NCI-H128 (cell line): ENCODE measurements at regions not wholly inside any gene's neighbourhood (a gene's known extent, or its start where the extent isn't known, plus 50 kb on each side); places are given as distances from the start of the nearest gene placed in this dataset.
"Not testable (repeated sequence)": the region's sequence is repeated elsewhere in the genome, so short reads cannot be mapped to it uniquely, and the experiment has no call there.

Source experiments
- DNase-seq: peaks from one replicate; lab custom pipeline; 2025; ENCODE audit not compliant: unreplicated experiment; lab: John Stamatoyannopoulos, UW

DNA sequence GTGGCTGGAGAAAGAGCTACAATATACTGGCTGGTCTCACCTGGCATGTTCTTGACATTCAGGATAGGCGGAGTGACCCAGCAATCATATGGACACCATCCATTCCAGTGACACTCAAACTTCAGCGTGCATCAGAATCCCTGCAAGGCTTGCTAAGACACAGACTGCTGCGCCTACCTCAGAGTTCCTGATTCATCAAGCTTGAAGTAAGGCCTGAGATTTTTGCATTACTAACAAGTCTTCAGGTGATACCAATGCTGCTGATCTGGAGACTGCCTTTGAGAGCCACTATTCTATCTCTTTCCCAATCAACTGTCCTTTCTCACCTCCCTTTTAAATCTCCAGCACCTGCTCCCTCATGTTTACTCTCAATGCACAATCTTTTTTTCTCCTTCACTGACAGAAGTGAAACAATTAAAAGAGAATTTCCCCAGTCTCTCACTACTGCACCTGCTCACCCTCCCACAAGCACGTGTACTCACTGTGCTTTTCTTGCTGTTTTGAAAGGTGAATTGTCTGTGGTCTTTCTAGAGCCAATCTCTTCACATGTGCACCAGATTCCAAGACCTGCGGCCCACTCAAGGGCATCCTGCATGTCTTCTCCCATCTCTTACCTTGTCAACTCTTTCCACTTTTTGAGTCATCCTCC, 519.2 kb downstream of the TTLL7 start:
- DNase-seq: not testable (repeated sequence)

DNA sequence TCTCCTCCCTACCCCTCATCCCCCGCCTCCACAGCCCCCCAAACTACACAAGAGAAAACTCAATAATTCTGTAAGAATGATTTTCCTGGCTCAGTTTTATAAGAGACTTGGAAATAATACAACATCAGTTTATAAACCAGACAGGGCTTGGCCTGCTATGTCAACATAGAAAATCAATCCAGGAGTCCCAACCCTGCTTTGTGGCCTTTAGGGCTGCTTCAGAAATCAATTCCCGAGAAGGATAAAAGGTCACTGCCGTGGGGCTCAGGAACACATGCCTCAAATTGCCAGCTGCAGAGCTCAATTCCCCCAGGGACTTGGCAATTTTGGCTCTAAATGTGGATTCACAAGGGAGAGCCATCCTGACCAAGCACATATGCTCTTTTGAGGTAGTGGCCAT, 520.8 kb downstream of the TTLL7 start:
- not testable (repeated sequence) for DNase-seq

DNA sequence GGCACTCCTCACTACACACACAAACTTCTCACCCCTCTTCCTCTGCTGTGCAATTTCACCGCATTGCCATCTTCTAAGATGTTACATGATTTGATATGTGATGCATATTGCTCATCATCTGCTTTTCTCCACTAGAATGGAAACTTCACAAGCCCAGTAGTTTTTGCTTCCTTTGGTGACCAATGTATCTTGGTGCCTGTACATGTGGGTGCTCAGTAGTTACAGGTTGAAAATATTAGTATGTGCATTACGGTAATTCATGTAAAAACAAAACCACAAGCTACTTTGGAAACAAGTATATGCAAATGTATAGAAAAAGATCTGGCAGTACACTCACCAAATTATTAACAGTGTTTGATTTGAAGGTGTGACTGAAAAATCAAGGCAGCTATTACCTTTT, 522.4 kb downstream of the TTLL7 start:
- not testable (repeated sequence) for DNase-seq

DNA sequence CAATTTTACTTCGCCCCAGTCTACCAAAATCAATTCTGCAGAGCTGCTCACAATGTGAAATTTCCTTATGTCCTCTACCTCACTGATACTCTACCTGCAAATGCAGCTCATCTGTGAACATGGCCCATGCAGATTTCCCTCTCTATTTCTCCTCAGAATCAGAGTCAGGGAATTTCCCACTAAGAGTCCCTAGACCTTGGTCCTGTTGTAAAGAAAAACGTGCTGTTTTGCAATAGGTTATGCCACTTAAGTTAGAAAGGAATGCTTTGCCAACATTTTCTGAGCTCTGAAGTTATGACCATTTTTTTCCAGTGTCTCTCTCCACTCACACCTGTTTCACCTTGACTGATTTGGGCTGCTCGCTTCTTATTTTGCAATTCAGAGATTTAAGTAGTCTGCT, 524.0 kb downstream of the TTLL7 start:
- not testable (repeated sequence) for DNase-seq

DNA sequence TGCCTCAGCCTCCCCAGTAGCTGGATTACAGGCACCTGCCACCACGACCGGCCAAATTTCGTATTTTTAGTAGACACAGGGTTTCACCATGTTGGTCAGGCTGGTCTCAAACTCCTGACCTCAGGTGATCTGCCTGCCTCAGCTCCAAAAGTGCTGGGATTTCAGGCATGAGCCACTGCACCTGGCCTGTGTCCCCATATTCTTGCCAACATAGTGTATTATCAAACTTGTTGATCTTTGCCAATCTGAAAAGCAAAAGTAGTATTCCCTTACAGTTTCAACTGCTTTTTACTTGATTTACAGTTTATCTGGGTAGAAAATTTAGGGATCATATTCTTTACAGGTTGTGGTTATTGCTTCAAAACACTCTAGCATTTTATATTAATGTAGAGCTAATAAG, 524.9 kb downstream of the TTLL7 start:
- not testable (repeated sequence) for DNase-seq

DNA sequence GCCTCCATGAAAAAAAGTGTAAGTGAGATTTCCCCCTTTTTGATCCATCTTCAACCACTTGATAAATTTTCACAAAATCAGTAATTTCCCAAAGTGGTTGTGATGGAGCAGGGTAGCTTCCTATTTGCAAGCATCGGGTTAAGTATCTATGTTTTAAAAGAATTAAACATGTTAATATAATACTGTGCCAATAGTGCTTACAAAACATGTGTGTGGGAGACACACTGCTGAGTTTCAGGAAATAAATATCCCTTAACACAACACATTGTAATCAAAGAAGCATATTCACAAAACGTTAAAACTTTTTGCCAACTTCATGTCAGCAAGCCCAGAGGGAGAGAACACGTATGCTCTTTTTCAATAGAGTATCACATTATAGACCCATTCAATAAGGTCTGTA, 526.9 kb downstream of the TTLL7 start:
- not testable (repeated sequence) for DNase-seq

DNA sequence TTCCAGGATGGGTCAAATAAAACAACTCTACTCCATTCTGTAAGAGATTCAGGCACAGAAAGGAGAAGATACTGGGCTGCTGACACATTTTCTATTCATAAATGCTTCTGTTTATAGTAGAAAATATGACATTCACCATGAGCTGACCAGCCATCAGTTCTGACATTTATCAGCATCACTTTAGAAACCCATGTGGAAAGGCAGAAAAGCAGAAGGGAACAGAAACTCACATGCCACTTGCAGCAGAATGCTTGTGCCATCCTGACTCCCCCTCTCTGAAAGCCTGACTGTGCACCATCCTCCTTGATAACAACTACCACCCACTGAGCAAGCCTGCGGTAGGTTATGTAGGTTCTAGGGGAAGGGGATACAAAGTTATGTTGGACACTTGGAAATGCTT, 527.7 kb downstream of the TTLL7 start:
- DNase-seq: not testable (repeated sequence)

DNA sequence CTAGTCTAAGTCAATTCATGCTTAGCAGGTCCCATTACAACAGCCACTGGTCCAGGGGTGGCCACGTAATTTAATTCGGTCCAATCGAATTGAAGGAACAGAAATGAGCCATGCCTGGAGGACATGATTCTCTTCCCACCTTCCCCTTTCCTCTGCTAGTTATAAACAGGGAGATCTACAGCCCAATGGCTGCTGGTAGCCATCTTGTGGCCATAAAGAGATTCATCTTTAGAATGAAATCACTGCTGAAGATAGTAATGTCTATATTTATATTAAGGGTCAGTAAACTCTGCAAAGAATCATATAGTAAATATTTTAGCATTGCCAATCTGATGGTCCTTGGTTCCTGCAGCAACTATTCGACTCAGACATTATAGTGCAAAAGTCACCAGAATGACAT, 530.6 kb downstream of the TTLL7 start:
- DNase-seq: not testable (repeated sequence)

DNA sequence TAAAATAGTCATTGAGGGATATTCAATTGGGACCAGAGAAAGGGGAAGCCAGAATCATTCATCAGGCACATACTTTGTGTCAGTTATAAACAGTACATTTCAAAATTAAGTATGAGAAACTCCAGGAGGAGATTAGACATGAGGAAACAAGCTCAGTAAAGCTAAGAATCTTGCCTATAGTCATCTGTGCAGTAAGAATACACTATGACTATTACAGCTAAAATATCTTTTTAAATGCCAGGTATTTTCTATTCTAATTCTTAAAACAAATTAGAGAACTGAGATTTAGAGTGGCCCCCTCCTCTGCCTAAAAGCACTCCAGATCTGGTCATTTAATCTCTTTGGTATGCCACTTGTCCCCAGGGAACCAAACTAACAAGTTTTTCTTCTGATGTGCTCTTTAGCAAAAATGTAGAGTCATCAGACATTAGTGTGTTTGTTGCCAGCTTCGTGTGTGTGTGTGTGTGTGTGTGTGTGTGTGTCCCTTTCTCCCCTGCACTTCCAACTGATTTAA, 541.1 kb downstream of the TTLL7 start:
- not testable (repeated sequence) for DNase-seq

DNA sequence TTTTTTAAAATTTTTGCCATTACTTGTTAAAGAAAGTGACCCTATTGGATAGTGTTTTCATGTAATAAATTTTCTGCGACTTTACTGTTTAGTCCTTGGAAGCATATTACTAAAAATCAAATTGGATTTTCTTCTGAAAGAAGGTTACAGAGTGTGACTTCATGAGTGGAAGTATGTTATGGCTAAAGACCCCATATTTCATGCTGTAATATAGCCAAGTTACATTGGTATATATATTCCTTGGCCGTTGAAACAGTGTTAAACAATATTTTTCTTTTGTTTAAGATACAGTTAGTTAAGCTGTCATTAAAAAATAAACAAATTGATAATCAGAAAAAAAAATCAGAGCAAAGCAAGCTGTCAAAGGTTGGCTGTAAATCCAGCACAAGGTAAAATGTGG, 541.7 kb downstream of the TTLL7 start:
- DNase-seq: not testable (repeated sequence)

DNA sequence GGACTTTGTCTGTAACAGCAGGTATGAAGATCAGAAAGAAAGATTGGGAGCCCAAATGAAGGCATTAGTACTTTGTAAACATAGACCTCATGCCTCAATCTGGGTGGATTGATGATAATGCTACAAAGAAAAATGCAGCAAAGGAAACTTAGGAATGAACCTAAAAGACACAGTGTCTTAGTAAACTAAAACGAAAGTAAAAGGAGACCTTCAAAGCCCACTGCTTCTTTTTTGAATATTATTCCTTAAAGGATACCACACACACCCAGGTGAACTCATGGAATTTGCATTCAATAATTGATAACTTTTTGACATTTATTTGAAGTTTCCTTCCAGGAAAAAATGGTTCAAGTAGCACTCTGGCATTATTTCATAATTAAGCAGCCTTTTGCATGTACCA, 543.2 kb downstream of the TTLL7 start:
- not testable (repeated sequence) for DNase-seq

DNA sequence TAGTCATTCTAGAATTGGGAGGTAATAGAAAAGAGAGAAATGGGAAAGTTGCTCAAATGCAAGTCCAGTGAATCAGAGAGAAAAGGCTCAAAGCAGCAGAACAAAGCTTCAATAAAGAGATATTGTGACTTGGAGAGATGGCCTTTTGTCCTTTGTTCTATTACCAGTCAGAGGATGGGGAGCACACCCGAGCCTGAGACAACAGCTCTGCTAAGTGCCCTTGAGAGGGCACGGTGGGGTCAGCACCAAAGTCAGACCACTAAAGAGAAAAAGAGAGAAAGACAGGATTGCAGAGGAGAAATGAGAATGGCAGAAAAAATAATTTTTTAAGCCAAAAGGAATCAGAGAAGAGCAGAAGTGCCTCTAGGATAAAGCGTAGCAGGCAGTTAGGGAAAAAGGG, 553.1 kb downstream of the TTLL7 start:
- not testable (repeated sequence) for DNase-seq

DNA sequence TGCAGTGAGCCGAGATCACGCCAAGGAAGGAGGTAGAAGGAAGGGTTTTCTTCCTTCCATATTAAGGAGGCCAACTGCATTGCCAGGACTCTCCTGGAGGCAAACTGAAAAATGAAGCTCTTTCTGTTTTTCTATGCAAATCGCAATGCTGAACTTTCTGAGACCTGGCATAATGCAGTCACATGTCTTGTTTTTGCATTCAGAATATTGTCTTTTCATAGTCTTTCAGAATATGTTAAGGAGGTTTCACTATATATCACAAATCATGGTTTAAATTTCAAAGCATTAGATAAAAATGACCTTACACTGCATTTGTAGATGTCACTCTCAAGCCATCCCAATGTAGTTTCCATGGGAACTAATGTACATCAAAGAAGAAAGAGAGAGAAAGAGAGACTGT, 556.5 kb downstream of the TTLL7 start:
- not testable (repeated sequence) for DNase-seq

DNA sequence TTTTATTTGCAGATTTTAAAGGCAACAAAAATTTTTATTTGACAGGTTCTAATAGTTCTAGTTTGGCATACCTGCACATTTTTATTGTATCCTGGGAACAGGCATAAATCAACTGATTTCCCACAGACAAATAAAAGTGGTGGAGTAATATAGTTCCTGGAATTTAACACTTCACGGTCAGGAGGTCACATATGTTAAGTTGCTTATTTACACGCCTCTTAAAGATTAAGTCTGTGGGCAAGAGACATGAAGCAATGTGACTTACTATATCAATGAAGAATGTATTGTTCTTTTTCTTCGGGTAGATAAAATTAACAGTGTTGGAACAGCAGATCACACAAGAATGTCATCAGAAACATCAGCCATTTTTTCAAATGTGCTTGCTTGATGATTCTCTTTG, 558.3 kb downstream of the TTLL7 start:
- DNase-seq: not testable (repeated sequence)

DNA sequence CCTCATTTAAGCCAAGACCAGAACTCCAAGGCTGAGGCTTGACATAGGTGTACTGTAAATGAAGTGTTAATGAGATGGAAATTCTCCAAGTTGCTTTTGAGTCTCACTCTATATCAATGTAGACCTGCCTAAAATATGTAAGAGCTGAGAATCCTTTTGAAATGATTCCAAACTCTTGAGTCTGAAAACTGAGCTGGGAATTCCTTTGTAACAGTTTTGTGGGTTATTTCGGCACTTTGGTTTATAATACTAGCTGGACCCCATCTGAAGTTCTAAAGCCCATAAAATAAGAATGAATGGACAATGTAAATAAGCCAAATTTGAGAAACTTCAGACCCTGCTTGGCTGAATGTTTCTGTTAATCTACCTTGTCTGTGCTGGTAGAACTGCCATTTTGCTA, 558.9 kb downstream of the TTLL7 start:
- not testable (repeated sequence) for DNase-seq

DNA sequence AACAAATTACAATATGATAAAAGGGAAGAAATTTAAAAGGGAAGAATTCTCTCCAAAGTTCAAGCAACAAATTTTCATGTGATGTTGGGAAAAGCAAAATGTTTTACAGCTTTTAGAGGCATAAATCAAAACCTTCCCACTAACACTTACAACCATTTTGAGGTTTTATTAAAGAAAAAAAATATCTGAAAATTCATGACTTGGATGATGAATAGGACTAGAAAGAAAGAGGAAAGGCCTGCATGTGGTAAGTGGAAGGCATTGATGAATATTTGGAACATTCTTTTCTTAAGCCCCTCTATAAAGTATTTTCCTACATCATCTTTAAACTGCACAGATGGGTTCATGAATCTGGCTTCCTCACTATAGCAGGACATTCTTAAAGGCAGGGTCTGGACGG, 560.6 kb downstream of the TTLL7 start:
- not testable (repeated sequence) for DNase-seq

DNA sequence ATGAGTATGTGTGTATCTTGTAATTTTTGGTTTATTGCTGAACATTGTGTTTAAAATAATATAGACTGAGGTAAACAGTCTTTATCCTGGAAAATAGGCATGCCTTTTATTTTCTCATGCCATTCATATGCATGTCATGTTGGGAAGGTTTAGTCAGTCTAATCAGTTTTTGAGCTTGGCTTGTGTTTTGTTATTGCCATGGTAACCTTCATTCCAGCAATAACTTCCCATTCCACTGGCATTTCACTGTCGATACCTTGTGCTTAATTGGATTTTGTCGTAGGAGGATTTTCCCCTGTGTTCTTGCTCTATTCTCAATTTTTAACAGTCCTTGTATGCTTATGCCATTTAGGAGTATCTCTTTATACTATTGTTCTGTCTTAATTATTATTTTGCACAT, 563.6 kb downstream of the TTLL7 start:
- not testable (repeated sequence) for DNase-seq

DNA sequence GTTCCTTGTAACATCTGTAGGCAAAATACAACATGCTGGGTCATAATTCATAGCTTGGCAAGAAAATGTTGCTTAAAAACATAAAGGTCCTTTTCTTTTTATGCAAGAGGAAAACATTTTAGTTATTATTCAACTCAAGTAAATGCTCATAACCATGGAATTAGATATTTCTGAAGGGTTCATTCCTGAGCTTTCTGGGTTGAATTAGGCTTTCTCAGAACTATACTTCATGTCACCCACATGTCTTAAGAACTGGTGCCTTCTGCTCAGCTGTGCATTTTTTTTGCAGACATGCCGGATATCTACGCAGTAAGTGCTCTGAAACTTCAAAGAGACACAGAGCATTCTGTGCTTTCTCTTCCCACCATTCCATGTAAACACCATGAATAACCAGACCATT, 571.4 kb downstream of the TTLL7 start:
- not testable (repeated sequence) for DNase-seq

DNA sequence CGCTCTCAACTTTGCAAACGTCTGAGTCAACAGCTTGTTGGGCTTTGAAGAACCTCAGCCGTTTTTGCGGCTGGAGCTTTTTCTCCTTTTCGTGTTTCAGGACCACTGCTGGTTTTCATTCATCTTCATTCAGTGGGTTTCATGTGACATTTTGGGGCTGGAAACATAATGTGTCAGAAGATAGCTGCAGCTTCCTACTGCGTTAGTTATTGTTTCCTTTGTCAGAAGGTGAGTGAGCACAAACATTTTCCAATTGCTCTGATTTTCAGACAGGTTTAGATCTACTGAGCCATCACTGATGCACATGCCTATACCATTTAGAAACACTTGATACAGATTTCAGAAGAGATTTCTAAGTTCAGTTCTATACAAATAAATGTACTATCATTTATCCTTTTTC, 575.5 kb downstream of the TTLL7 start:
- DNase-seq: not testable (repeated sequence)

DNA sequence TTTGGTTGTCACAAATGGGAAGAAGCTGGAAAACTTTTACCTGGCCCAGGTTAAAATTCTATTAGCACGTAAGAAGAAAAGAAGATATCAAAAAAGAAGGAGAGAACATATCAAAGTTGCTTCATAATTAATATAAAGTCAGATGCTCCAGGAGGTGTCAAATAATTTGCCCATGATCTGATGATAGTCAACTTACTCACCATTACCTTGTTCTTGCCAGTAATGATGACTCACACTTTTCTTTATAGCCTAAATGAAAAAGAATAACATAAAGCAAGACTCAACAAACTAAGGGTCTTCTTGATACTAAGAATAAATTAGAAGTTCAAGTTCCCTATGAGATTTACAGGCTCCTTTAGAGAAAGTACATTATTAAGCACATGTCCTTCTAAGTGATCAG, 580.4 kb downstream of the TTLL7 start:
- DNase-seq: no peak

DNA sequence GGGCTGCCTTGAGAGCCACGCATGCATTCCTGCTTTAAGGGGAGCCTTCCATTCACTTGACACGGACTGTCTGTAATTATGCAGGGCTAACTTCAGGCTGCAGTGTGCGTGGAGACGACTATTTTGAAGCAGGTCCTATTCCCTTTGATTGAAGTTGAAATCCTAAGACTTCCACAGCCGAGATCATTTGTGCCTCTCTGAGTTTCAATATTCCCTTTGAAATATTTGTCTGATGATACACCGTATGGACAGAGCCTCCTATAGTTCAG, 585.2 kb downstream of the TTLL7 start:
- not testable (repeated sequence) for DNase-seq

DNA sequence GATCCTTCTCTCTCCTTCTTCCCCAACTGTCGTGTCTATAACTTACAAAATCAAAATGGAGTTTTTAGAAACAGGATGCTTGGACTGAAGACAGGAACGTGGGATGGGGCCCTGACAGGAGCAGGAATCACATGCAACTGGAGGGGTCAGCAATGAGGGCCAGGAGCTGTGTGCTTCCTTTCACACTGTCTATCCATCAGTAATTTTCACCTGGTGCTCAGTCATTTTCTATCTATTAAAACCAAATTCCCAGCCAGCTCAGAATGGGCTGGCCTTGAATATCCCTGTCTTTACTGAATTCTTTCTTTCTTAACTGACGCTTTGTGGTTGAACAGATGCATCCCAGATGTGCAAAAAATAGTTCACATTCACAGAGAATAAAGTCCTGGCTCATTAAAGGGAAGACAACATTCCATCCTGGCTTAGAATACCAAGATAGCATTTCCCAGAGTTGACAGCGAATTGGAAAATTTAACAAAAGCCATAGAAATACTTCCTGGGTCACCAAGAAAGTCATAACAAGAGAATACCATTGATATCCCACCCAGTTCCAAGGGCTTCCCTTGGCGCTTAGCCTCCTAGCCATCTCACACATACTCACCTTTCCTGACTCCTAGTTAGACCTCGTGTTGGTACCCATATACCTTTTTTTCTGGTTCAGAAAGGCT, 588.1 kb downstream of the TTLL7 start:
- DNase-seq: not testable (repeated sequence)
